ENCODE measurements at regions not wholly inside any gene's neighbourhood (a gene's known extent, or its start where the extent isn't known, plus 50 kb on each side); places are given as distances from the start of the nearest gene placed in this dataset.
A peak's percentile ranks its signal among the peaks of the same experiment; 100 is the strongest.
"Not testable (repeated sequence)": the region's sequence is repeated elsewhere in the genome, so short reads cannot be mapped to it uniquely, and the experiment has no call there.

DNA sequence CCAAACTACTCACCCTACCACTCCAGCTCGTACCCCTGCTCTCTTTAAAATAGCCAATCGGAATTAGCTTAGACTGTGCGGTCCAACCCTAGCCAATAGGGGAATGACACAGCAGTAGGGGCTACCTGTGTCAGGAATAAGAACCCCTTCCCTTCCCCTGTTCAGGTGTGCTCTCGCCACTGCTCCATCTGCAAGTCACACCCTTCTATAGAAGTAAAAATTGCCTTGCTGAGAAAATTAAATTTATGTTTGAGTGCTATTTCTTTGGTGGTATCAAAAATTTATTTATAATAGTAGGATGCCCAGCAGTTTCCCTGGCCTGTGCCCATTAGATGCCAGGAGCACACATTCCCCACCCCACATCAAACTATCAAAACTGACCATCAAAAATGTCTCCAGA, 304.7 kb upstream of the CDYL start:
- H3K4me3 ChIP-seq; H2AFZ ChIP-seq; H3K4me2 ChIP-seq; DNase-seq (ENCODE audit: low spot score); H3K4me1 ChIP-seq (ENCODE audit: insufficient read depth); H3K4me1 Mint-ChIP-seq; H4K20me1 ChIP-seq (replicated peaks; ENCODE audit: insufficient read depth); H3K27me3 Mint-ChIP-seq (ENCODE audit: insufficient read depth, low read depth, poor library complexity); H3K4me3 Mint-ChIP-seq; H3K79me2 ChIP-seq (replicated peaks; ENCODE audit: insufficient read depth); H3F3A ChIP-seq (replicated peaks; ENCODE audit: low read depth); H3K27ac Mint-ChIP-seq; H3K9me2 ChIP-seq (ENCODE audit: insufficient read depth); H3K27ac ChIP-seq (ENCODE audit: low read depth); H3K36me3 ChIP-seq (ENCODE audit: insufficient read depth); ATAC-seq; H3K27me3 ChIP-seq (ENCODE audit: insufficient read depth): not testable (repeated sequence)
- peaks cover 33% of the 10 kb centered on the region for H3K36me3 Mint-ChIP-seq (ENCODE audit: low read depth)
- H3K9me3 Mint-ChIP-seq: peaks cover 34% of the 10 kb centered on the region

DNA sequence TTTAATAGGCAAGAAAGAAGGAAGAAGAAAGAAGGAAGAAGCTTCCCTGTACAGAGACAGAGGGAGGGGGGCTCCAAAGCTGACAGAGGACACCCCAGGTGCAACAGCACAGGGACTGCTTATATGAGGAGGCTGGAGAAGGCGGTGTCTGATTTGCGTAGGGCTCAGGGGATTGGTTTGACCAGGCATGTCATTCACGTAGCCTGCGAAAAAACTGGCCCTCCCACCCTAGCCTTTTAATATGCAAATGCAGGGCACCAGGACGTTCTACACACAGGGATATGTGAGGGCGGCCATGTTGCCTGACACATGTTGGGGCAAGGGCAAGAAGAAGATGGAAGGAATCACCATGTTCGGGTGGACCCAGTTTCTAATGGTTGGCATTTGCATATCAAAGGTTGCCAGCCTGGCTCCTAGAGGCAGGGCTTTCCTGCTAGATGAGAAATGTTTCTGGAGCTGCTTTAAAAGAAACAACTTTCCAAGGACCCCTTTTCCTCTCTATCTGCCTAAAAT, 305.4 kb upstream of the CDYL start:
- Mint-ChIP-seq H3K27ac (no peak overlapping the region), H3K4me3 (no peak overlapping the region), H3K36me3 (ENCODE audit: low read depth) (peaks cover 33% of the 10 kb centered on the region), H3K9me3 (peaks cover 34% of the 10 kb centered on the region), H3K4me1 (peaks cover 9% of the 10 kb centered on the region), H3K27me3 (ENCODE audit: insufficient read depth, low read depth, poor library complexity) (peaks cover 5% of the 10 kb centered on the region)
- H3K27ac ChIP-seq (ENCODE audit: low read depth): no peak overlapping the region
- H3K79me2 ChIP-seq (replicated peaks; ENCODE audit: insufficient read depth): no peaks in the 10 kb centered on the region
- no peak overlapping the region for H3K4me3 ChIP-seq
- H3K4me1 ChIP-seq (ENCODE audit: insufficient read depth): no peaks in the 10 kb centered on the region
- no peaks in the 10 kb centered on the region for H3F3A ChIP-seq (replicated peaks; ENCODE audit: low read depth)
- peaks cover 5% of the 10 kb centered on the region; the same call in 1 of the 2 replicates for H3K36me3 ChIP-seq (ENCODE audit: insufficient read depth)
- H4K20me1 ChIP-seq (replicated peaks; ENCODE audit: insufficient read depth): no peaks in the 10 kb centered on the region; the same call in 1 of the 2 replicates
- H3K9me2 ChIP-seq (ENCODE audit: insufficient read depth): peaks cover 6% of the 10 kb centered on the region; the same call in 1 of the 2 replicates
- DNase-seq (ENCODE audit: low spot score) (peak; percentile 5), ATAC-seq (no peak)
- no peak overlapping the region for H2AFZ ChIP-seq
- no peak overlapping the region for H3K4me2 ChIP-seq
- no peaks in the 10 kb centered on the region for H3K27me3 ChIP-seq (ENCODE audit: insufficient read depth)
- no peak for TF ChIP-seq CREB1 (CRISPR knock-in tag; IDR thresholded peaks at IDR 0.05; ENCODE audit: low read depth)
- TF ChIP-seq EZH2phosphoT487 (IDR thresholded peaks at IDR 0.05; ENCODE audit: unreplicated experiment): no peak
- TF ChIP-seq STAT1 (IDR thresholded peaks at IDR 0.05; ENCODE audit: unreplicated experiment): no peak
- no peak for TF ChIP-seq EZH2 (IDR thresholded peaks at IDR 0.05; ENCODE audit: low read depth, unreplicated experiment)
- TF ChIP-seq, protein P1, sequence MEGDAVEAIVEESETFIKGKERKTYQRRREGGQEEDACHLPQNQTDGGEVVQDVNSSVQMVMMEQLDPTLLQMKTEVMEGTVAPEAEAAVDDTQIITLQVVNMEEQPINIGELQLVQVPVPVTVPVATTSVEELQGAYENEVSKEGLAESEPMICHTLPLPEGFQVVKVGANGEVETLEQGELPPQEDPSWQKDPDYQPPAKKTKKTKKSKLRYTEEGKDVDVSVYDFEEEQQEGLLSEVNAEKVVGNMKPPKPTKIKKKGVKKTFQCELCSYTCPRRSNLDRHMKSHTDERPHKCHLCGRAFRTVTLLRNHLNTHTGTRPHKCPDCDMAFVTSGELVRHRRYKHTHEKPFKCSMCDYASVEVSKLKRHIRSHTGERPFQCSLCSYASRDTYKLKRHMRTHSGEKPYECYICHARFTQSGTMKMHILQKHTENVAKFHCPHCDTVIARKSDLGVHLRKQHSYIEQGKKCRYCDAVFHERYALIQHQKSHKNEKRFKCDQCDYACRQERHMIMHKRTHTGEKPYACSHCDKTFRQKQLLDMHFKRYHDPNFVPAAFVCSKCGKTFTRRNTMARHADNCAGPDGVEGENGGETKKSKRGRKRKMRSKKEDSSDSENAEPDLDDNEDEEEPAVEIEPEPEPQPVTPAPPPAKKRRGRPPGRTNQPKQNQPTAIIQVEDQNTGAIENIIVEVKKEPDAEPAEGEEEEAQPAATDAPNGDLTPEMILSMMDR (conservative IDR thresholded peaks at IDR 0.05; ENCODE audit: low read depth in 2 of 2): no peak
- no peak for TF ChIP-seq ZNF114 (CRISPR knock-in tag; IDR thresholded peaks at IDR 0.05)
- no peak for TF ChIP-seq POLR2AphosphoS5 (IDR thresholded peaks at IDR 0.05; ENCODE audit: low read depth)
- TF ChIP-seq JUNB (IDR thresholded peaks at IDR 0.05; ENCODE audit: unreplicated experiment): no peak
- TF ChIP-seq, protein P2, sequence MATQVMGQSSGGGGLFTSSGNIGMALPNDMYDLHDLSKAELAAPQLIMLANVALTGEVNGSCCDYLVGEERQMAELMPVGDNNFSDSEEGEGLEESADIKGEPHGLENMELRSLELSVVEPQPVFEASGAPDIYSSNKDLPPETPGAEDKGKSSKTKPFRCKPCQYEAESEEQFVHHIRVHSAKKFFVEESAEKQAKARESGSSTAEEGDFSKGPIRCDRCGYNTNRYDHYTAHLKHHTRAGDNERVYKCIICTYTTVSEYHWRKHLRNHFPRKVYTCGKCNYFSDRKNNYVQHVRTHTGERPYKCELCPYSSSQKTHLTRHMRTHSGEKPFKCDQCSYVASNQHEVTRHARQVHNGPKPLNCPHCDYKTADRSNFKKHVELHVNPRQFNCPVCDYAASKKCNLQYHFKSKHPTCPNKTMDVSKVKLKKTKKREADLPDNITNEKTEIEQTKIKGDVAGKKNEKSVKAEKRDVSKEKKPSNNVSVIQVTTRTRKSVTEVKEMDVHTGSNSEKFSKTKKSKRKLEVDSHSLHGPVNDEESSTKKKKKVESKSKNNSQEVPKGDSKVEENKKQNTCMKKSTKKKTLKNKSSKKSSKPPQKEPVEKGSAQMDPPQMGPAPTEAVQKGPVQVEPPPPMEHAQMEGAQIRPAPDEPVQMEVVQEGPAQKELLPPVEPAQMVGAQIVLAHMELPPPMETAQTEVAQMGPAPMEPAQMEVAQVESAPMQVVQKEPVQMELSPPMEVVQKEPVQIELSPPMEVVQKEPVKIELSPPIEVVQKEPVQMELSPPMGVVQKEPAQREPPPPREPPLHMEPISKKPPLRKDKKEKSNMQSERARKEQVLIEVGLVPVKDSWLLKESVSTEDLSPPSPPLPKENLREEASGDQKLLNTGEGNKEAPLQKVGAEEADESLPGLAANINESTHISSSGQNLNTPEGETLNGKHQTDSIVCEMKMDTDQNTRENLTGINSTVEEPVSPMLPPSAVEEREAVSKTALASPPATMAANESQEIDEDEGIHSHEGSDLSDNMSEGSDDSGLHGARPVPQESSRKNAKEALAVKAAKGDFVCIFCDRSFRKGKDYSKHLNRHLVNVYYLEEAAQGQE (IDR thresholded peaks at IDR 0.05; ENCODE audit: unreplicated experiment): no peak
- TF ChIP-seq, protein P3, sequence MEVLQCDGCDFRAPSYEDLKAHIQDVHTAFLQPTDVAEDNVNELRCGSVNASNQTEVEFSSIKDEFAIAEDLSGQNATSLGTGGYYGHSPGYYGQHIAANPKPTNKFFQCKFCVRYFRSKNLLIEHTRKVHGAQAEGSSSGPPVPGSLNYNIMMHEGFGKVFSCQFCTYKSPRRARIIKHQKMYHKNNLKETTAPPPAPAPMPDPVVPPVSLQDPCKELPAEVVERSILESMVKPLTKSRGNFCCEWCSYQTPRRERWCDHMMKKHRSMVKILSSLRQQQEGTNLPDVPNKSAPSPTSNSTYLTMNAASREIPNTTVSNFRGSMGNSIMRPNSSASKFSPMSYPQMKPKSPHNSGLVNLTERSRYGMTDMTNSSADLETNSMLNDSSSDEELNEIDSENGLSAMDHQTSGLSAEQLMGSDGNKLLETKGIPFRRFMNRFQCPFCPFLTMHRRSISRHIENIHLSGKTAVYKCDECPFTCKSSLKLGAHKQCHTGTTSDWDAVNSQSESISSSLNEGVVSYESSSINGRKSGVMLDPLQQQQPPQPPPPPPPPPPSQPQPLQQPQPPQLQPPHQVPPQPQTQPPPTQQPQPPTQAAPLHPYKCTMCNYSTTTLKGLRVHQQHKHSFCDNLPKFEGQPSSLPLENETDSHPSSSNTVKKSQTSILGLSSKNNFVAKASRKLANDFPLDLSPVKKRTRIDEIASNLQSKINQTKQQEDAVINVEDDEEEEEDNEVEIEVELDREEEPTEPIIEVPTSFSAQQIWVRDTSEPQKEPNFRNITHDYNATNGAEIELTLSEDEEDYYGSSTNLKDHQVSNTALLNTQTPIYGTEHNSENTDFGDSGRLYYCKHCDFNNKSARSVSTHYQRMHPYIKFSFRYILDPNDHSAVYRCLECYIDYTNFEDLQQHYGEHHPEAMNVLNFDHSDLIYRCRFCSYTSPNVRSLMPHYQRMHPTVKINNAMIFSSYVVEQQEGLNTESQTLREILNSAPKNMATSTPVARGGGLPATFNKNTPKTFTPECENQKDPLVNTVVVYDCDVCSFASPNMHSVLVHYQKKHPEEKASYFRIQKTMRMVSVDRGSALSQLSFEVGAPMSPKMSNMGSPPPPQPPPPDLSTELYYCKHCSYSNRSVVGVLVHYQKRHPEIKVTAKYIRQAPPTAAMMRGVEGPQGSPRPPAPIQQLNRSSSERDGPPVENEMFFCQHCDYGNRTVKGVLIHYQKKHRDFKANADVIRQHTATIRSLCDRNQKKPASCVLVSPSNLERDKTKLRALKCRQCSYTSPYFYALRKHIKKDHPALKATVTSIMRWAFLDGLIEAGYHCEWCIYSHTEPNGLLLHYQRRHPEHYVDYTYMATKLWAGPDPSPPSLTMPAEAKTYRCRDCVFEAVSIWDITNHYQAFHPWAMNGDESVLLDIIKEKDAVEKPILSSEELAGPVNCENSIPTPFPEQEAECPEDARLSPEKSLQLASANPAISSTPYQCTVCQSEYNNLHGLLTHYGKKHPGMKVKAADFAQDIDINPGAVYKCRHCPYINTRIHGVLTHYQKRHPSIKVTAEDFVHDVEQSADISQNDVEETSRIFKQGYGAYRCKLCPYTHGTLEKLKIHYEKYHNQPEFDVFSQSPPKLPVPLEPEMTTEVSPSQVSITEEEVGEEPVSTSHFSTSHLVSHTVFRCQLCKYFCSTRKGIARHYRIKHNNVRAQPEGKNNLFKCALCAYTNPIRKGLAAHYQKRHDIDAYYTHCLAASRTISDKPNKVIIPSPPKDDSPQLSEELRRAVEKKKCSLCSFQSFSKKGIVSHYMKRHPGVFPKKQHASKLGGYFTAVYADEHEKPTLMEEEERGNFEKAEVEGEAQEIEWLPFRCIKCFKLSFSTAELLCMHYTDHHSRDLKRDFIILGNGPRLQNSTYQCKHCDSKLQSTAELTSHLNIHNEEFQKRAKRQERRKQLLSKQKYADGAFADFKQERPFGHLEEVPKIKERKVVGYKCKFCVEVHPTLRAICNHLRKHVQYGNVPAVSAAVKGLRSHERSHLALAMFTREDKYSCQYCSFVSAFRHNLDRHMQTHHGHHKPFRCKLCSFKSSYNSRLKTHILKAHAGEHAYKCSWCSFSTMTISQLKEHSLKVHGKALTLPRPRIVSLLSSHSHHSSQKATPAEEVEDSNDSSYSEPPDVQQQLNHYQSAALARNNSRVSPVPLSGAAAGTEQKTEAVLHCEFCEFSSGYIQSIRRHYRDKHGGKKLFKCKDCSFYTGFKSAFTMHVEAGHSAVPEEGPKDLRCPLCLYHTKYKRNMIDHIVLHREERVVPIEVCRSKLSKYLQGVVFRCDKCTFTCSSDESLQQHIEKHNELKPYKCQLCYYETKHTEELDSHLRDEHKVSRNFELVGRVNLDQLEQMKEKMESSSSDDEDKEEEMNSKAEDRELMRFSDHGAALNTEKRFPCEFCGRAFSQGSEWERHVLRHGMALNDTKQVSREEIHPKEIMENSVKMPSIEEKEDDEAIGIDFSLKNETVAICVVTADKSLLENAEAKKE (CRISPR knock-in tag; IDR thresholded peaks at IDR 0.05): no peak

Data from GM23338 (cell line).